GM19239 (cell line): ENCODE measurements at regions not wholly inside any gene's neighbourhood (a gene's known extent, or its start where the extent isn't known, plus 50 kb on each side); places are given as distances from the start of the nearest gene placed in this dataset.
A peak's percentile ranks its signal among the peaks of the same experiment; 100 is the strongest.

Source experiments
- DNase-seq: peaks from one replicate; pipeline ENCODE4 v3.0.0; 2011; ENCODE audit warnings: low spot score; ENCODE audit not compliant: insufficient read length
- FAIRE-seq: peaks from 2 replicates; lab custom pipeline; 2011; peaks lifted over from hg19 to GRCh38; lab: Jason Lieb, UNC

DNA sequence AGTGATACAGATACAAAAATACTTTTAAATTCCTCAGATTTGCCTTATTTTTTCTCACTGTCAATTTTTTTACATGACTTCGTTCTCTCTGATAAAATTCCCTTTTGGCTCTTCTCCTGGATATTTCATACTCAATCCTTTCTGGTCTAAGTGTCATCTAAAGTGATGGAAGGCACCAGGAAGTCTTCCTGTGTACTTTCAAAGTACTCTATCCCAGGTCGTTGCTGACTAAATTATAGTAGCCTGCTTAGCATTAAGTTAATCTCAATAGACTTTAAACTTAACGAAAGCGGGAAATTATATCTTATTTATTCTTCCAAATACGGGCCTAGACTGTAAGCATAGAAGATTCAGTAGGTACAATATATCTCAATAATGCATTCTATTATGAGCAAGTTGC lies 67.8 kb downstream of the CASP12 start:
- no peak for FAIRE-seq
- no peak for DNase-seq

DNA sequence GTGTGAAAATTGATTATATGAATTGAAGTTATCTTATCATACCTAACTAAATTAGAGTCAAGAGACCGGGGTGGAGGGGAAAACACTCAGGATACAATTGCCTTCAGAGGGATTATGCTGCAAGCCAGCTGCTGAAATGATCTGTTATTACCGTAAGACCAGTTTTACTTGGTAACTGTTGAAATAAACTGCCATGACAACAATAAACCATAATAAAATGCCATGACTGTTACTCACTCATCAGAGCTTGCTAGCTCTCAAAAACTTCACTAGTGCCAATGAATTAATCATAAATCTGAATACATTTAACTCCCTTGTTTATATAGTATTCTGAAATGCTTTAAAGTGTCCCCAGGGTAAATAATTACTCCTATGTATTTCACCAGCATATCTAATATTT lies 68.2 kb downstream of the CASP12 start:
- no peak for FAIRE-seq

DNA sequence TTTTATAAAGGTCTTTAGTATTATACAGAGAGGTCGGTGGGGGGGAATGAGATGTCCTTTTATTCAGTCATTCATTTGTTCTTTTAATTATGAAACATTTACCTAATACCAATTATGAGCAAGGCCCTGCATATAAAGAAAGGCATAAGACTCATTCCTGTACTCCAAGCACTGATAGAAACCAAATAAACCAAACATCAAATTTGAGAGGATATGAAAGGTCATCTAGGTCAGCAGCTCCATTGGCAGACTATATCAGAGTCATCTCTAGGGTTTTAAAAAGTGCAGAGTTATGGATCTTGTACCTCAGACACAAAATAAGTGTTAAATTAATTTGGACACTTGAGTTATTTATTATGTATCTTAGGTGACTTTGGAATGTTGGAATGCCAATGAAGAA lies 71.5 kb downstream of the CASP12 start:
- DNase-seq (no peak), FAIRE-seq (no peak)

More for the DNA sequence above, 68.2 kb downstream of the CASP12 start:
- no peak for DNase-seq

DNA sequence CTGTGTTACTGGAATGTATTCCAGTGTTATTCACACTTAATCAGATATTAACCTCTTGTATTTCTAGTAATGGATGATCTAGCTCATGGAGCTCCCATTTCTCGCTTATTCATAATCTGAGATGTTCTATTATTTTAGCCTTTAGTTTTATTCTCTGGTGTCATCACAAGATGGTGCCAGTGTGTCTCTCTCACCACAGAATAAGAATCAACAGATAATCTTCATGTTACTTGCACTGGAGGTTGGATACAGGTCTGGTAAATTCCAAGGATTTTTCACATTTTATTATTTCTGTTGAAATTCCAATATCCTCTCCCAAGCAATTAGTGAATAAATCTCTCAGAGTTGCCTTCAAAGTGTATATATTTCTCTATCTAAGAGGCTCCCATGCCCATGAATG lies 74.6 kb downstream of the CASP12 start:
- no peak for DNase-seq
- no peak for FAIRE-seq

DNA sequence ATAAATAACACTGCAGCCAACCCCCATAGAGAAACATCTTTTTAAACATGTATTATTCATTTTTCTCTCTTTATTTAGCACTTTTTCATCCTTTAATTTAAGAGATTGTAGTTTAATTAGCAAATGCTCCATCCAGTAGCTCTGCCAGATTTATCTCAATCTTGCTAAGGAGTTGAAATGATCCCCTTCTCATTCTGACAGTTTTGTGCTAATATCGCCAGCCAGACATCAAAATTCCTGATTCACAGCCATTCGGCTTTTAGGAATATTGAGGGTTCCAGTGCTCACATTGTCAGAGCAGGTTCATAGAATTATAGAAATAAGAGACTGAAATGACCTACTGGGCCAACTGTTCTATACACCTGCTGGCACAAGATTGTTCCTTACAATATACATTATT lies 77.8 kb downstream of the CASP12 start:
- FAIRE-seq, result no peak
- DNase-seq, result no peak

DNA sequence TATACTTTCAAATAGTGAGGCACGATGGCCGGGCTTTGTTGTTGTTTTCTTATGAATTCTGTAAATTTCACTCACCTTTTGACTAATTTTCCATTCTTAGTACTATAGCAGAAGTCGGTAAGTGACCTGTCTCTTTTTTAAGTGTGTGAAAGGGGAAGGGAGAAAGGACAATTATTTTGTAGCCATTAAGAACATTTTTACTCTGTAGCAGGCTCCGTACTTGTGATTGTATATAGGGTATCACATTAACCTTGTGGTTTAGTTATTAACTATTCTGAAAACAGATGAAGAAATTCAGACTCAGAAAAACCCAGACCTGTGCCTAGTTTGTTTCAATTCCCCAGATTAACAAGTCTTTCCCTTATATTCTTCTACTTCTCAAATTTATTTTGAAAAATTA lies 78.7 kb downstream of the CASP12 start:
- DNase-seq (no peak), FAIRE-seq (no peak)

DNA sequence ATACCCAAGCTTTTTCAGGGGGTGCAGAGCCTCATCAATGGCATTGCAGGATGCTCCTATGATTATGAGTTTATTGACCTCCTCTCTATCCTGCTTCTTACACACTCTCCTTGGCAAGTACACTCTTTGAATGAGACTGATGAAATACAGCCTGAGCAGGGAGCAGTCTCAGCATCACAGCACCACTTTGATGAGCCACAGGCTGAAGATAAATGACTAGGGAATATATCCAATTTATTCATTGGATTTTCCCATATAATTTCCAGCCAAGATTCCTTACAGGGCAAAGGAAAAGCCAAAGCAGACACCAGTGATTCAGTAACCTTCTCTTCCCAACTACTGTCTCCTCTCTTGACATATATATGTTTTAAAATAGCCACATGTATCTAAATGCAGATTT lies 79.2 kb downstream of the CASP12 start:
- DNase-seq (no peak), FAIRE-seq (no peak)

DNA sequence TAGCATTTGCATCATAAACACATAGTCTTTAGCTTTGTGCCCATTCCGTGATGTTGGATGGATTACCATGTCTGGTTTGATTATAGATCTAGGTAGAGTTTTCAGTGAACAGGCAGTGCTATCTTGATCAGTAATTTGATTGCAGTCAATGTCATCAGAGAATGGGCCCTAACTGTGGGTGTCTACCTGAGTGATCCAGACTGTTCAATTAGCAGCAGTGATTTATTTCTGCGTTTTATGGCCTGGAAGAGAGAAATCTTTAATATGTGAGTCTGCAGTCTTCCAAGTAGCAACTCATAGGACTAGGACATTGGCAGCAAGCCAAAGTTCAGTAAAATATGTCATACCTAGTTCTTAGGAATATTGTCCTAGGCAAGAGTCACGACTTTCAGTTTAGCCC lies 80.3 kb downstream of the CASP12 start:
- FAIRE-seq, result no peak
- no peak for DNase-seq

DNA sequence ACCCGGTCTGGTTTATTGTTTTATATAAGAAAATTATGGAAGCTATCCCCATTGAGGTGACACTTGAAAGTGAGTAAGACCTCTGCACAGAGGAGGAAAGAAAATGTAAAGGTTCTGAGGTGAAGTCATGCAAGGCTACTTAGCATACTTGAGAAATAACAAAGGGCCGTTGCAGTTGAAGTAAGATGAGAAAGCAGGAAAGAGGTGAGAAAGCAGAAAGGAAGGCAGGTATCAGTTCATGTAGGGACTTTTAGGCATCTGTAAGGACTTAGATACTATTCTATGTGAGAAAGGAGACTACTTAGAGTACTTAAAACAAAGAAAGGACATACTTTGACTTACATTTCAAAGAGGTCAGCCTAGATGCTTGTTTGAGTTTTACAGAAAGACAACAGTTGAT lies 84.7 kb downstream of the CASP12 start:
- FAIRE-seq, result no peak
- DNase-seq, result no peak

DNA sequence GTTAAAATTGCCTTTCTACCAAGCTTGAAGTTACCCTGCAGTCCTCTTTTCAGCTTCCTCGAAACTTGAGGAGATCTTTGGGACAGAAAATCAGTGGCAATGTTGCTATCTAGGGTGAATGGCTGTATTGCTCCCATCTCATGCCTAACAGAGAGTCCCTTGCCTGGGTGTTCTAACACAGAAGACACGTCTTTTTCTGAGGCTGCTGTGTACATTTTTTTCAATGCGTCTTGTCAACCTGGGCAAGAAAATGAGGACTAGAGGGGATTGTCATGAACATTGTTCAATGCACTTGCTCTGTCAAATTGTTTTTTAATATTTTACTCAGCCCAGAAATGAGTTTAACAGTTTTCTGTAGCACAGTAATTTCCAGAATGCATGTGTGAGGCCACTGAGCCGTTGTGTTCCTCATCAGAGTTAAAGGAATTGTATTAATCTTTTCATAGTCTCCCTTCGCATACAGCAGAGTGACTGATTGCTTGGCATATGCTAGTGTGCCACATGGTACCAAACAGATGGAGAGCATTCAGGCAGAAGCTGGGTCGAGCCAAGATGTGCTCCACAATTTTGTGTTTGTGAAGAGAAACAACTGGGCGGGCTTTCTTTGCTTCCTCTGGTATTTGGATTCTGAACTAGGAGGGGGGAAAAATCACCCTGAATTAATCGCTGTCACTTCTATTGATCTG lies 86.0 kb downstream of the CASP12 start:
- DNase-seq, result no peak

DNA sequence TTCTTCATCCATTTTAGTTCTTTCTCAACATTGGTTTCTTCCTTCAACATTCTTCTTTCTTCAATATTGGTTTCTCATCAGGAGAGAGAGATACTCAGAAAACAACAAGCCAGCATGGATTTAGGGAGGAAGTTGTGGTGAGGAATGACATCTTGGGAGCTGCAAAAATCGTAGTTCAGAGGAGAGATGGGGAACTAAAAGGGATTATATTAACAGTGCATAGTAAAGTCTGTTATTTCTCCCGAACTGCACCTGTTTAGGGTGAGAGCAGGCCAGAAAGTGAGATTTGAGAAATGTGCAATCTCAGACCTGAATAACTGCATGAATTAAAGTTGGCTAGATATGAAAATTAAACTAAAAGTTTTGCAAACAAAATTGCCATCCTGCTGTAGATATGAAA lies 94.5 kb downstream of the CASP12 start:
- DNase-seq (no peak), FAIRE-seq (no peak)

More for the DNA sequence above, 86.0 kb downstream of the CASP12 start:
- no peak for FAIRE-seq

DNA sequence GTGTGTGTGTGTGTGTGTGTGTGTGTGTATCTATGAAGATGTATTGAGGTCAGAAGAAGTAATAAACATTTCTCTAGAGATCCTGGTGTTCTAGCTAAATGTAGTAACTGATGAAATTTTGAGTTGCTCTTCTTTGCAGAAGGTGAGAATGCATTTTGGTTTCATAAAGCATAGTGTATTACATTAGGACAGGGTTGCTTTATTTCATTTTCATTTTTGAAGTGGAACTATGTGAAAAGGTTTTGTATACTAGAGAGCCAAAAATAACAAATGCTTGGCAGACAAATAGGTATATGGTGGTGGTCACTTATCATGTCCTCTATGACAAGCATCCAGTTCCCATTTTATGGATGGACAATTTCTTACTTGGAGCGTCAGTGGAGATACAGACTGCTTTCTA lies 99.0 kb downstream of the CASP12 start:
- DNase-seq (peak; percentile 2), FAIRE-seq (peak; percentile 96)

DNA sequence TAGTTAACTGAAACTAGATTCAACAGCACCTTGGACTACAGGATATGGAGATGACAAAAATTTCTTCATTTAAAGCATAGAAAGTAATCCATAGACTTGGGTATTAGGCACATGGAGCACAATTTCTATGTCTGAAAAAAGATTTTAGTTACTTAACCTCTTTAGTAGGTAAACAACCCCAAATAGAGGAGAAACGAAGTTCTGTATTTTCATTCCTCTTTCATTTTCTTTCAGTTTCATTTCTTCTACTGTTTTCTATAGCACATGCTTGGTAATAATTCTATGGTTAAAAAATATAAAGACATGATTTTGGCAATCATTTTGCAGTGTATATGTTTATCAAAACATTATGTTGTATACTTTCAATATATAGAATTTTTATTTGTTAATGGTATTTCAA lies 99.5 kb downstream of the CASP12 start:
- no peak for FAIRE-seq
- DNase-seq, result no peak

DNA sequence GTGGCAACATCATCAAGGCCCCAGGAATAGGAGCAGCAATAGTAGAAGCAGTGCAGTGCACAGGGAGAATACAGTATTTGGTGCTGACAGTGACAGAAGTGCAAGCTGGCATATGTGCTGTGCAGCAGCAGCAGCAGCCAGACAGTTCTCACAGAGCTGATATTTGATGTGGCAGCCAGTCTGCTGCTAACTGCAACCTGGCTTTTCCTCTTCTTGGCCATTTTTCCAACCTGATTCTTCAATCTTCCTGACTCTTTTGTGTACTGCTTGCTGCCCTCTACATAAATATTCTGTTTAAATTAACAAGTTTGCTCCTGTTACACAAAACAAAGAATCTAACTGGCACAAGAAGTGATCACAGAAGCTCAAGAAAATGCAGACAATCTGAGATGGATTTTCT lies 102.0 kb downstream of the CASP12 start:
- DNase-seq, result no peak
- FAIRE-seq, result no peak

DNA sequence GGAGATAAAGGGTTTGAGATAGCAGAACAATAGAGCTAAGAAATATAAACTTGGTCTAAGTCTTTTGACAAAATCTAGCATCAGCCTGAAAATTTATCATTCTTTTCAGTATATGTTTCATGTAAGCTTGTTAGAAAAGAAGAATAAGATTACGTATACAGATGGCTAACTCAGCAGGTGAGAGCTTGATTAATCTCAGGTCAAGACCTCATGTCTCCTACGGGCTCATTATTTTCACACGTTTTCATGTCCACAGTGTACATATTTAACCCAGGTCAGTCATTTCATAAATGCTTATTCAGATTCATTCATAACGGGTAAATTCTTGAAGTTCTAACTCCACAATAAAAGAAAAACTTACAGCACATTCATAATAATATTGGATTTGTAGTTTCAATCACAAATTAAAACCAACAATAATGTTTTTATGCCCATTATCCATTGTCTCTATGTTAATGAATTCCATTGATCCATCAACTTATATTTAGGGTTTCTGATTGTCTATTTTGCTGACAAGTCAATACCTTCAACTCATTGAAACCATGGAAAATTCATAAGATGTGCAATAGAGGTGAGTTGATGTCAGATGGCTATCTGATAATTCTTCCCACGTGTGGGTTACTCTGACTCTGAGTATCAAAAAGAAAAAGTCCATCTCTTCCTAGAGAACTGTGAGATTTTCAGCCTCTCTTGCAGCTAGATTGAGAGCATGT lies 102.6 kb downstream of the CASP12 start:
- no peak for FAIRE-seq
- no peak for DNase-seq

DNA sequence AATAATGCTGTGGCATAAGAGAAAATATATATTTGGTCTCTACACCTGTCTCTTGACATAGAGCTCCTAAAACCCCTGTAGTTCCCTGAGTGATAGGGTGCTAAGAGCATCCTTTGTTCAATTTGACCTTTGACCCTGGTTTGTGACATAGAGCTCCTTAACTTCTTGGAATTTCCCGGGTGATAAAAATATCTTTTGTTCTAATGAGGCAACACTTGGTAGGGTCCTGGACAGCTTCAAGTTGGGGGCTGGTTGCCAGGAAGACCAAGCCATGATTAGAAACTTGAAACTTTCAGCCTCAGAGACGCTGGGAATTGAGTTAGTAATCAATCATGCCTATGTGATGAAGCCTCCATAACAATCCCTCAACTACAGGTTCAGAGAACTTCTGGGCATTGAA lies 105.4 kb downstream of the CASP12 start:
- FAIRE-seq (no peak), DNase-seq (no peak)

DNA sequence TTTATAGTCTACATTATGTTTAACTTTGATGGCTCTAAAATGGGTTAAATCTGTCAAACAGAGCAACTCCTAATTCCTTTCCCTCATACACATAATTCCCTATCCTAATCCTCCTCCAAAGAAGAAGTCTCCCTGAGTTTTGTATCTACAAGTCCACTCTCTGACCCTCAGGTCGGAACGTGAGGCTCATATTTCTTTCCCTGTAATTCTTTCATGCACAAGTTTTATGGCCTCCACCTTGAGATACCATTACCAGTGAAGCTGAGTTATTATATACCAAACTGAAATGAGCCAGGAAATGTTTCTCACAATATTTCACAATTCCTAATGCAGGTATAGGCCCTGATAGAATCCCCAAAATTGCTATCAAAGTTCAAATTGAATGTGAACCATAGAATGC lies 106.4 kb downstream of the CASP12 start:
- no peak for DNase-seq
- FAIRE-seq, result no peak

DNA sequence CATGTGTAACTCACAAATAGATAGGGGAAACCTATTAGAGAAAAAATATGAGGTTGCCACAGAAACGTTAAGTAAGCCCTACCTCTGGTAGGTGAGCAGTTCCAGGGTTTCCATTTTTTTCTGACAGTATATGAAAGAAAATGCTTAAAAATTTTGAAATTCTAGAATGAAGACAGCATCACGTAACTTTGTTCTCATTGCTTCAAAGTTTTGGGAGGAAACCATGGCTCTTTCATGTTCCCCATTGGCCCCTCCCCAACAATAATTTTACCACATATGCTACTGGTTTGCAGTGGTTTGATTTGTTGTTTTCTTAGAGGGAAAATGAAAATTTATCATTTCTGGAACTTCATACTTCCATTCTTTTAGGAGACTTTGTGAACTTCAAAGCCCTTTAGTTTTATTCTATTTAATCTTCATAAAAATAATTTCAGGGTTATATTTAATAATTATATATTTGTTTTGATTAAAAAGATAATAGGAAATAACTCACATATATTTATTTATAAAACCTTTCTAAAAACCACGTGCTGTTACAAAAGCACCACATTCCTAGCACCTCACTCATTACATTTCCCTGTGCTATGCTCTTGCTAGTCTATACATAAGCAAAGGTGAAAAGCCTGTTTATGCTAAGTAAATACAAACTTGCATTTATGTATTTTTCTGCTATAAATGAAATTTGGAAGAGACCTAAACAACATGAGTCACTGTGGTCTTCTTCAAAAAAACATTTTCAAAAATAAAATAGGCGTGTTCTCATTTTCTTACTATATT lies 113.4 kb downstream of the CASP12 start:
- FAIRE-seq, result no peak
- no peak for DNase-seq

DNA sequence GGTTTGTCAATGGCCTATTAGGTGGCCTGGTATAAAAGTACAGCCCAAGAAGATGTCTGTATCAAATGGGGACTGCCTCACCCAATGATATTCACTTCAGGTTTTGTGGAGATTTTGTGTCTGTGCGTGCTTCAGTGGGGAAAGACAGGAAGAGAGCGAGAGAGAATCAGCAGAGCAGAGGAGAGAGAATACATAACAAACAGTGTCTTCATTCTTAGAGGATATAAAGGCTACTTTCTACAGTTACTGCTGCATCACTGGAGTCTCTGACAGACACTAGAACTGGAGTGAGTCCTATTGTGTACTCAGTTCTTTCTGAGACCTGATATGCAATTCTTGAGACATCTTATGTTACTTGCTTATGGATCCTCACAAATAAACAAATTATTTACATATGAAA lies 115.0 kb downstream of the CASP12 start:
- FAIRE-seq, result no peak

DNA sequence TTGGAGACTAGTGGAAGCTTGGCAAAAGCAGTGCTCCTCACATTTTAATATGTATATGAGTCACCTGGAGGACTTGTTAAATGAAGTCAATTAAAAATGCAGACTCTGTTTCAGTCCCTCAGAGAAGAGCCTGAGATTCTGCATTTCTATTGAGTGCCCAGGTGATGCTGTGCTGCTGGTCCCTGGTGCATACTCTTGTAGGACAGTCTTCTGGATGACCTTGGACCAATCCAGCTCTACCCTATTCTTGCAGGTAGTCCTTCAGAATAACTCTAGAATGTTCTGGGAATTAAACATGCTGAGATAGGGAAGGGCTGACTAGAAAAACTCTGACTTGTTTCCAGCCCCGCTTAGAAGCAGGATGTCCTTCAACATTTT lies 115.9 kb downstream of the CASP12 start:
- FAIRE-seq (no peak), DNase-seq (no peak)

More for the DNA sequence above, 115.0 kb downstream of the CASP12 start:
- DNase-seq, result no peak

DNA sequence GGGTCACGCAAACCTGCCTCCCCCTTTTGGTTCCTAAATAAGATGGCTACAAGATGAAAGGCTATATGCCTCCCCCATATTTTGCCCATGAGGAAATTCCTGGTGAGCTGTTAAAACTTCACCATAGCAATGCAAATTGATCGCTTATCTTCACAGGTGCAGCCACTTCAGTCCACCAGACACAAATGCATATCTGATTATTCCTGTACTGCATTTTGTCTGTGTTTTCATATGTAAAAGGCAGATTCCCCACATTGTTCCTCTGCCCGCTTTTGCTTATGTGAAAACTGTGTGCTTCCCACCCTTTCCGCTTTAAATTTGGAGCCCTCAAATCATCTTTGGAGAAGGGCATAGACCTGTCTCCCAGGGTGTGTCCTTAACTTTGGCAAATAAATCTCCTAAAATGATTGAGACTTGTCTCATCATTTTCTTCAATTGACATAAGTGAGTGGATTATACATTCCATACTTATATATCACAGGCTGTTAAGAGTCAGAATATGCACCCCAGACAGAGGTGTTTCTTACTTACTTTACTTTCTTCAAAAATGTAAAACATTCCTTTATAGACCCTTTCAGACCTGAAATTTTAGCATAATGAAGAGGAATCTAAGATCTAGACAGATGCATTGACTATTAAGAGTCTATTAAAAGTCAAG lies 116.4 kb downstream of the CASP12 start:
- FAIRE-seq, result no peak
- DNase-seq, result no peak
